GM12865 (cell line): ENCODE measurements at regions not wholly inside any gene's neighbourhood (a gene's known extent, or its start where the extent isn't known, plus 50 kb on each side); places are given as distances from the start of the nearest gene placed in this dataset.
A peak's percentile ranks its signal among the peaks of the same experiment; 100 is the strongest.
"Not testable (repeated sequence)": the region's sequence is repeated elsewhere in the genome, so short reads cannot be mapped to it uniquely, and the experiment has no call there.

Experiments
- DNase-seq: peaks from one replicate; pipeline ENCODE4 v3.0.0; 2010; ENCODE audit warnings: low read depth
- H3K4me3 ChIP-seq: 2 replicates; pipeline ENCODE4 v1.5.1; 2011; ENCODE audit warnings: mild to moderate bottlenecking, low read depth, low read length, control low read depth
- TF ChIP-seq, protein P1 (sequence below): IDR thresholded peaks from 2 replicates; pipeline ENCODE4 v1.5.1; 2011; ENCODE audit warnings: low read length, control low read depth, low read depth, inconsistent platforms; ENCODE audit not compliant: insufficient read depth; ENCODE audit errors: missing control alignments

DNA sequence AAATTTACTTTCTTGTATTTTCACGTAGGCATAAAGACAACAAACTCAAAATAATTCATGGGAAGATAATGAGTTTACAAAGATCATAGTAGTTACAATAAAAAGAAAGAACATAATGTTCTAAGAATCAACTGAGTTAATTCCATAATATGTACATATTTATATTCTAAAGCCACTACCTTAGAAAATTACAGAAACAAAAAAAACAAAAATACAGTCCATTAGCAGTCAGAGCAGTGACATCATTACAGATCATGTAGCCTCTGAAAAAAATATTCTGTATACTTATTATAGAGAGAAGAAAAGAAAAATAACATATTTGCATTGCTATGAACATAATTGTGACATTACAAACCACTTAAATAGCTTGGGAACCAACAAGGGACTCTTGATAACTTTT lies 360.1 kb upstream of the RGS18 start:
- TF ChIP-seq, protein P1, sequence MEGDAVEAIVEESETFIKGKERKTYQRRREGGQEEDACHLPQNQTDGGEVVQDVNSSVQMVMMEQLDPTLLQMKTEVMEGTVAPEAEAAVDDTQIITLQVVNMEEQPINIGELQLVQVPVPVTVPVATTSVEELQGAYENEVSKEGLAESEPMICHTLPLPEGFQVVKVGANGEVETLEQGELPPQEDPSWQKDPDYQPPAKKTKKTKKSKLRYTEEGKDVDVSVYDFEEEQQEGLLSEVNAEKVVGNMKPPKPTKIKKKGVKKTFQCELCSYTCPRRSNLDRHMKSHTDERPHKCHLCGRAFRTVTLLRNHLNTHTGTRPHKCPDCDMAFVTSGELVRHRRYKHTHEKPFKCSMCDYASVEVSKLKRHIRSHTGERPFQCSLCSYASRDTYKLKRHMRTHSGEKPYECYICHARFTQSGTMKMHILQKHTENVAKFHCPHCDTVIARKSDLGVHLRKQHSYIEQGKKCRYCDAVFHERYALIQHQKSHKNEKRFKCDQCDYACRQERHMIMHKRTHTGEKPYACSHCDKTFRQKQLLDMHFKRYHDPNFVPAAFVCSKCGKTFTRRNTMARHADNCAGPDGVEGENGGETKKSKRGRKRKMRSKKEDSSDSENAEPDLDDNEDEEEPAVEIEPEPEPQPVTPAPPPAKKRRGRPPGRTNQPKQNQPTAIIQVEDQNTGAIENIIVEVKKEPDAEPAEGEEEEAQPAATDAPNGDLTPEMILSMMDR: no peak
- no peak for DNase-seq
- no peak overlapping the region for H3K4me3 ChIP-seq

DNA sequence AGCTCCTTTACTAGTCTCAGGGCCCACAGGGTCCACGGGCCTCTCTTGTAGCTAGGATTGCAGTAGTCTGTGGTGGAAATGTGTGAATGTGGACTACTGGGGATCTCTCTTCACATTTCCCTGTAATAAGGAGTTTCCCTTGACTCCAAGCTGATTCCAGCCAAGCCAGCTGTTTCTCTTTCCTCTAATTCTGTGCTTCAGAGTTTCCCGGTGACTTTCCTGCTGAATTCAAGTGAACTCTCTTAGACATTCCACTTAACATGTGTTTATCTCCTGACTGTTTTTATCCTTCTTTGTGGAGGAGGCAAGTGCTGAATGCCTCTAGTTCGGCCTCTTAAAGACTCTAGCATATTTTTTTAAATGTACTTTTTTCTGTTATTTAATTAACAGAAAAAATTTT lies 354.0 kb upstream of the RGS18 start:
- no peak overlapping the region for H3K4me3 ChIP-seq
- DNase-seq: no peak
- TF ChIP-seq, protein P1: no peak

DNA sequence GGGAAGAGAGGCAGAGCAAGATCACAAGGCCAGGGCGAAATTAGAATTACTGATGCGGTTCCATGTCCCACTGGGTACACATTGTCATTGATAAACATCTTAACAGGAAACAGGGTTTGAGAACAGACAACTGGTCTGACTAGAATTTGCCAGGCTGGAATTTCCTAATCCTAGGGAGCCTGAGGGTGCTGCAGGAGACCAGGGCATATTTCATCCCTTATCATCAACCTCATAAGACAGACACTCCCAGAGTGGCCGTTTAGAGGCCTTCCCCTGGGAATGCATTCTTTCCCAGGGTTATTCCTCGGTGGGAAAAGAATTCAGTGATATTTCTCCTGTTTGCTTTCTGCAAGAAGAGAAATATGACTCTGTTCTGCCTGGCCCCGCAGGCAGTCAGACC lies 344.7 kb upstream of the RGS18 start:
- DNase-seq: not testable (repeated sequence)

DNA sequence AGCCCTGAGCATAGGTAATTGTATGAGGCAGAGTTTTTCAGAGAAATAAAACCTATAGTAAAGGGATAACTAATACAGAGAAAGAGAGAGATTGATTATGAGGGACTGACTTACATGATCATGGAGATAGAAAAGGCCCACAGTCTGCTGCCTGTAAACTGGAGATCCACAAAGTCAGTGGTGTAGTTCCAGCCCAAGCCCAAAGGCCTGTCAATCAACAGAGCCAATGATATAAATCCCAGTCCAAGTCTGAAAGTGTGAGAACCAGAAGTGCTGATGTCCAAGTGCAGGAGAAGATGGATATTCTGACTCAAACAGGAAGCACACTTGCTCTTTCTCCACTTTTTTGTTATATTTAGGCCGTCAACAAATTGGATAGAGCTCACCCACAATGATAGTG lies 340.1 kb upstream of the RGS18 start:
- H3K4me3 ChIP-seq: no peak overlapping the region
- no peak for DNase-seq
- TF ChIP-seq, protein P1: no peak

More for the DNA sequence above, 344.7 kb upstream of the RGS18 start:
- H3K4me3 ChIP-seq: not testable (repeated sequence)

DNA sequence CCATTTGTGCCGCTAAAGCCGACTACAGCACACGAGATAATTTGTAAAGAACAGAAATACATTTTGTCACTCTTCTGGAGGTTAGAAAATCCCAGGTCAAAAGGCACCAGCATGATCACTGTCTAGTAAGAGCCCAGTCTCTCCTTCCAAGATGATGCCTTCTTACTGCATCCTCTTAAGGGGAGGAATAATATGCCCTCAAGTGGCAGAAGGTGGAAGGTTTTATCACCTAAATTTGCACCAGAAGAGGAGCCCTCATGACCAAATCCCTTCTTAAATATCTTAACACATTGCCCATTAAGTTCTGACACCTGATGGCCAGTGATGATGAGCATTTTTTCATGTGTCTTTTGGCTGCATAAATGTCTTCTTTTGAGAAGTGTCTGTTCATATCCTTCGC lies 326.7 kb upstream of the RGS18 start:
- TF ChIP-seq, protein P1: peak; percentile 20
- DNase-seq: peak; percentile 24

DNA sequence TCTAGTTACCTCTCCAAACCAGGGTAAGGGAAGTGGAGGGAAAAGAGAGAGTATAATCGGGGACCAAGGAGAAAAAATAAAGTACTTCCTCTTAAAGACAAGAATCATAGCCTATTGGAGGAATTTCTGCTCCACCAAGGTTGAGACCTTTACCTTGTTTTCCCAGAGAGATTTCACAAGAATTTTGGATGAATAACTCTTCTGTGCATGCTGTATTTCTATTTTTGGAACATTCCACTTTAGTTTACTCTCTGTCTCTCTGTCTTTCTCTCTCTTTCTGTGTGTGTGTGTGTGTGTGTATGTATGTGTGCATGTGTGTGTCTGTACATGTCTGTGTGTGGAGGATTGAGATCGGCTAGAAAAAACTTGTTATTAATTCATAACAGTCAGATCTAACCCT lies 318.4 kb upstream of the RGS18 start:
- TF ChIP-seq, protein P1: no peak
- DNase-seq: no peak
- no peak overlapping the region for H3K4me3 ChIP-seq

More for the DNA sequence above, 326.7 kb upstream of the RGS18 start:
- no peak overlapping the region for H3K4me3 ChIP-seq

DNA sequence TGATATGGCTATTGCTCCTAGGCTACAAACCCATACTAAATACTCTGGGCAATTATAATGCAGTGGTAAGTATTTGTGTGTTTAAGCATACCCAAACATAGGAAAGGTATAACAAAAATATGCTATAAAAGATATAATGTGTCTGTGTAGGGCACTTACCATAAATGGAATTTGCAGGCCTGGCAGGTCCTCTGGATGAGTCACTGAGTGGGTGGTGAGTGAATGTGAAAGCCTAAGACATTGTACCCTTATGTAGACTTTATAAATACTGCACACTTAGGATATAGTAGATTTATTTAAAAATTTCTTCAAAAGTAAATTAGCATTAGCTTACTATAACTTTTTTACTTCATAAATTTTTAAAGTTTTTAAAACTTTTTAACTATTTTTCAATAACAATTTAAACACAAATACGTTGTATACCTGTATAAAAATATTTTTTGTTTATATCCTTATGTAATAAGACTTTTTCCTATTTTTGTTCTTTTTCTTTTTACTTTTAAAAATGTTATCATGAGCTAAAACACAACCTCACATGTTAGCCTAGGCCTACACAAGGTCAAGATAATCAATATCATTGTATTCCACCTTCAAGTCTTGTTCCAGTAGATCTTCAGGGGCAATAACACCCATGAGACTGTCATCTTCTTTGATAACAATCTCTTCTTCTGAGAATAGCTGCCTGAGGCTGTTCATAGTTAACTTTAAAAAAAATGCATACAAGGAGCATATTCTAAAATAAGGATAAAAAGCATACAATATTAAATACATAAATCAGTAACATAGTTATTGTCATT lies 306.3 kb upstream of the RGS18 start:
- DNase-seq: no peak
- TF ChIP-seq, protein P1: no peak
- no peak overlapping the region for H3K4me3 ChIP-seq
